ENCODE measurements at regions not wholly inside any gene's neighbourhood (a gene's known extent, or its start where the extent isn't known, plus 50 kb on each side); places are given as distances from the start of the nearest gene placed in this dataset.
"Not testable (repeated sequence)": the region's sequence is repeated elsewhere in the genome, so short reads cannot be mapped to it uniquely, and the experiment has no call there.

DNA sequence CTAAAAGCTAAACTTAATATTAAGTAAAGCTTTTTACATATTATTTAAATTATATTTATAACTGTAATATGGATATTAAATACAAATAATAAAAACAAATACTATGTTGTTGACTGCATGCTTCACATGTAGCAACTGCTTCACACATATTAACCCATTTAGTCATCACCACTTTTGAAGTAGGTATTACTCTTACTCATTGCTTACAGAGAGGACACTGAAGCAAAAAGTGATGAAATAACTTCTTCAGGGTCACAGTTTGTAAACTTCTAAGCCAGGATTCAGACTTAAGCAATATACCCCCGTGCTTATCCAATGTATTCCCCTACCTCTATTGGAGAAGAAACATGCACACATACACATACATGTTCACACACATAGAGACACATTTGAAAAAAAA lies 166.6 kb downstream of the DKK2 start:
- no peak for DNase-seq

DNA sequence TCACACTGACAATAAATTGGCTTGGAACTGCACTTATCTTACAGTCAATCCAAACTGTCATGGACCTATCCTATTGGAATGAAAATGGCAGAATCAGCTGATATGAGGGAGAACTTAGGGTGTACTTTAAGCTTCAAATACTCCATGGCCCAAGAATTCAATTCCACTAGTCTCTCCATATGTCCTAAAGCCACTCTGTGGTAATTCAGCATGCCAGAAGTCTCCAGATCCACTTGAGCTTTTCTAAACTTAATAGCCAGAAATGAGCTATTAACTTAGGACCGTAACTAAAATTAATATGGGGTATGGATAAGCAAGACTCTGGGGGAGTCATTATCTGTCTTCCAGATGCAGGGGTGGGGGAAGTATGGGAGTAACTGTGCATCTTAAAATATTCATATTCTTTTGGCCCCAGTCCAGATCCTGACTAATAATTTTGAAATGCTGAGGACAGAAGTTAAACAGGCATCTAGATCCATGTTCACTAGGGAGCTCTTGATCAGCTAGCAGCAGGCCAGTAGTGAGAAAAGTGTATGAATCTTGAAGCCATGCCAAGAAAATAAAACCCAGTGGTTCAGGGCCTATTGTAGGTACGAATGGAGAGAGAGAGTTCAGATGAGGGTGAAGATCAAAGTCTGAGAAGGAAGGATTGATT lies 167.6 kb downstream of the DKK2 start:
- DNase-seq: no peak

DNA sequence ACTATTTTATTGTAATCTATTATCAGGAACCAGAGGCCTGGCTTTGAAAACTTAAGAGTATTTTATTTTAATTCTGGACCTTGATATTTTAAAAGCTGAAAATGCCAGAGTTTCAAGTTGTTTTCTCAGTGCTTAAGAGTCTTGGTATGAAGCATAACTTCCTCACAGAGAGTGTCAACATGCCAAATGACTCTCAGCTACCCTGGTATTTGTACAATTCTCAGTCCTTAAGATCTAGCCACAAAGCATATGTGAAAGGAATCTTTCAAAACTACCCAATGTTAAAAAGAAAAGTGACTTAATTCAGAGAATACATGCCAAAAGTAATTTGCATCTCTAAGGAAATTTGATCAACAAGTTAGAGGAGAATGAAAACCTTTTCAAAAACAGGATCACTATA lies 171.9 kb downstream of the DKK2 start:
- DNase-seq: no peak

DNA sequence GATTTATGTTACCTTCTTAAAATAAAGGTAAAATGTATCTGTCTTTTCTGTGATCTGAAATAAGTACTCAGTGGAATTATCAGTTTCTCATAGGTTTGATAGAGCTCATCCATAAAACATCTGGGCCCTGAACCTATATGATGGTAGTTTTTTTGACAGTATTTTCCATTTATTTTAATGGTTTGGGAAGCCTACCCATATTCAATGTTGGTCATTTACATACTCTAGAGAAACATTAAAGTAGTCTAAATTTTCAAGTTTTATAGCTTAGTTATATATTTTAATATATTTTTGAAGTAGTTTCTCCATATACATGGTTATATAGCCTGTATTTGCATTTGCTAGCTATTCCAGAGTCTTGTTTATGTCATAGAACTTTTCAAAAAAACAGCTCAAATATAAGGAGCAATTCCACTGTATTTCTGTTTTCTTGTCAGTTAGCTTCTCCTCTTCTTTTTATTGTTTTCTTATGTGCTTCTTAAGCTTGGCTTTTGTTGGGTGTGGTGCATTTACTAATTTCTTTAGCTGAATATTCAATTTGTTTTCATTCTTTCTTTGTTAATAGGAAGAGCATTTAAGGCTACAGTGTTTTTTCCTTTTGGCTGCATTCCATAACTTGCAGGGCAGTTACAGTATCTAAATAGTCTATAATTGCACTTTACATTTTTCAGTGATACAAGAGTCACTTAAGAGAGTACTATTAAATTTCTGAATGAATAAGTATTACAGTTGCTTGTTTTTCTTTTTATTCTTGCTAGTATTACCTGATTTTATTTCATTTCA lies 181.4 kb downstream of the DKK2 start:
- no peak for DNase-seq

DNA sequence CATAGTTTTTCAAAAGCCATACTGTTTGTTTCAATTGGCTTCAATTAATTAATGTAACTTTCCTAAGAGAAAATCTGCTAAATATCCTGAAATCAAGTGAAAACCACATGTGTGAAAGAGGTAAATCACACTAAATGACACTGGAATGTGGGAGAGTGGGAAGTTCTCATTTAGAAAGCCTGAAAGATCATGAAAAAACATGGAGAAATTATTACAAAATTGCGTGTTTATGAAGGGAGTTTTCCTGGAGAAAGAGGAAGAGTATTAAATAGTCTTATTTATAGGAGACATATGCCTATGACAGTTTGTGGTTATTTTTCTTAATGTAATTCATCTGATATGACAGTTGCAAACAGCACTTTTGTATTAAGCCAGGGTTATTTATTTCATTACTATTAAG lies 183.7 kb downstream of the DKK2 start:
- no peak for DNase-seq

DNA sequence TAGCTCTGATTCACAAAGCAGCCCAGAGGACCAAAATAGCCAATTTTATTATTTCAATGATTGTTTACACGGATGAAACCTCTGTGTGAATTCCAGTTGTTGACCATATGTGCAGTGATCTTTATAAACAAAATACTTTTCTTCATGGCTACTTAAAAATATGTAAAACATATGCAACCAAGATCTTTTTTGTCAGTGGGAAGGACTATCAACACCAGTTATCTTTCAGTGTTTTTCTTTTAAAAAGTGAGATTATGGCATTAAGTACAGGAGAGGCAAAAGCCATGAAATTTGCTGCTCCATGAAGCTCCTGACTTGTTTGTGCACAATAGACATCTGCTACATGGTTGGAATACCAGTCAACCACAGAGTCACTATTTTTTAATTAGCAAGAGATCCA lies 184.4 kb downstream of the DKK2 start:
- DNase-seq: no peak

DNA sequence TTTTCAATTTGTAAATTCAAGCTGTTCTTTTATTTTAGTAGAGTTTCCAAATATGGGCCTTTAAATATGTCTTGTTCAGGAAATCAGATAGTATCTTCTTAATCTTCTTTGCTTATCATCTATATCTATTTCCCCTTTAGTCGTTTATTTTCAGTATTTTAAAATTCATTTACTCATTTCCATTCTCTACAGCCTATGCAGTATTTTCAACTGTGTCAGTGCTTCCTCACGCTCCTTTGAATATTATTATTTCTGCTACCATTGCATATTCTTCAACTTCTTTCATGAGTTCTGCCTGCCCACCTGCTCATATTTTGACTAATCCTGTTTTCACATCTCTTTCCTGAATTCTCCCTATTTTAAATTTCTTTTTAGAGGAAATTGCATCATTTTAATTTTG lies 185.4 kb downstream of the DKK2 start:
- DNase-seq: no peak

DNA sequence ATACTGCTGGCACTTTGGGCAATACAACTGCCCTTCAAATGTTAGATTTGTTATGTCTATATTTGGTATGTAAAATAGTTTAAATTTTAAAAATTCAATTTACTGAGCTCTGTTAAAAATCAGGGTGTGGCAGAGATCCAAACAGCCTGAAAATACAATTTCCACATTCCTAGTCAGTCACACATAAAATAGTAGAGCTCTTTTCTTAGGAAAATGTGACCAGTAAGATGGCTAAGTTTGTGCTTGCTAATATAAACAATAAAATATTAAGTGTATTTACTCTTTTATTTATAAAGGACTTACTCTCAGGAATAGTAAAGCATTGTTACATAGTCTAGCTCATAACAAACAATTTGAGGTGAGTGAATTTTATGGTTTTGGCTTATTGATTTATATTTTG lies 200.2 kb downstream of the DKK2 start:
- DNase-seq: no peak

DNA sequence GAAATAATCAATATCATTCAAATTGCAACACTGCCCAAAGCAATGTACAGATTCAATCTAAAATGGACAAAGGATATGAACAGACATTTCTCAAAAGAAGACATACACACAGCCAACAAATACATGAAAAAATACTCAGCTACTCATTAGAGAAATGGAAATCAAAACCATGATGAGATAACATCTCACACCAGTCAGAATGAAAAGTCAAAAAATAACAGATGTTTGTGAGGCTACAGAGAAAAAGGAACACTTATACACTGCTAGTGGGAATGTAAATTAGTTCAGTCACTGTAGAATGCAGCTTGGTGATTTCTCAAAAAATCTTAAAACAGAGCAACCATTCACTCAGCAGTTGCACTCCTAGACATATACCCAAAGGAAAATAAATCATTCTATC lies 205.2 kb downstream of the DKK2 start:
- DNase-seq: no peak

DNA sequence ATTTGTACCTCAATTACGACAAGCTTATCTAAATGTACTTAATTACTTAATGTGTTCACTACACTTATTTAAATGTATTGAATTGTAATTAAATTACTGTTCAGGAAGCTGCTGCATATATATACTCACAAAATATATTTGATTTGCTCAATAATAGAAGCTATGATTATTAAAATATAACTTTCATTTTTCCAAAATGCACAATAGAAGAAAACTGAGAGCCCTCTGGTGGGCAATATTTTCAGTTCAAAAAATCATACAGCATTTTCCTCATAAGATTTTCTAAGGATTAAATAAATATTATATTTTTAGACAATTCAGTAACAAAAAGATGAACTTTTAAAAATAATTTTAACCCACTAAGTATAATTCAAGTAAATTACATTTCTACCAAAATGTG lies 217.3 kb downstream of the DKK2 start:
- DNase-seq: no peak

DNA sequence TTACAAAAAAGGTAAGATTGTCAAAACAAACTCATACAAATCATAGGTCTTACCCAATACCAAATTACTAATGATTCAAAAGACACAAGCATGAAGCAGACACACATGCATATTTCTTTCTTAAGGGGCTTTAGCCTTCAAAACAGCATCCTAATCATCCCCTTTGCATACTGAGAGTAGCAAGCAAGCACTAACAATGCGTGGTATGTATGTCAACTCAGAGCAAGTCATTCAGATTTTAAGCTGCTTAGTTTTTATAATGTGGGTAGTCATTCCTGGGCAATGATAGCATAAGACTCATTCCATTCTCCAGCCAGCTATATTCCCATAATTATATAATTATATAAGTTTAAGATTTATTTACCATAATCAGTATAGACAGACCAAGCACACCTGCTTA lies 219.6 kb downstream of the DKK2 start:
- DNase-seq: no peak

DNA sequence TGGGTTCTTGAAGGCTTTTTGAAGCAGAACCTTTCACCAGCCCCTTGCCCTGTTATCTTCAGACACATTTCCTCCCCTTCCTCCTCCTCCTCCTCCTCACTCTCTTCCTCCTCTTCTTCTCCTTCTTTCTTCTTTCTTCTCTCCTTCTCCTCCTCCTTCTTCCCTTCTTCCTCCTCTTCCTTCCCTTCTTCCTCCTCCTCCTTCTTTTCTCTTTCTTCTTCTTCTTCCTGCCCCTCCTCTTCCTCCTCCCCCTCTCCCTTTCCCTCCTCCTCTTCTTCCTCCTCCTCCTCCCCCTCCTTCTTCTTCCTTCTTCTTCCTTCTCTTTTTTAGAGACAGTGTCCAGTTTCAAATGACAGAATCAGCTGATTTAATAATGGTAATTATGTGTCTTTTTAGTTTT lies 226.0 kb downstream of the DKK2 start:
- DNase-seq: no peak

DNA sequence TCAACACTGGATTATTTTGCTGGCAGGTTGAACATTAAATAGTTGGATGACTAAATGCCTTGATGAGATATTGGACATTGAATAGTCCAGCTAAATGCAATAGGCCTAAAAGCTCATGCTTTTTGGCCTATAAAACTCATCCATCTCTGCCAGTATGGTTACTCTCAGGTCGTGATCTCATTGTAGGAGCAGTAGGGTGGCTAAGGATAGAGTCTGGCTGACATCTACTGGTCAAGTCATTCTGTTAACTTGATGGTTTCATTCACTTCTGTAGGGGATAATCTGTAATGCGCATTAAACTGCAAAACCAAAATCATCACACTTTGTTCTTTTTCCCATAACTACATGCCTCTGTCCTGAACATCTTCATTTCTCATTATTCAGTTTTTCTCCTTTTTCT lies 227.0 kb downstream of the DKK2 start:
- DNase-seq: peak; percentile 3

DNA sequence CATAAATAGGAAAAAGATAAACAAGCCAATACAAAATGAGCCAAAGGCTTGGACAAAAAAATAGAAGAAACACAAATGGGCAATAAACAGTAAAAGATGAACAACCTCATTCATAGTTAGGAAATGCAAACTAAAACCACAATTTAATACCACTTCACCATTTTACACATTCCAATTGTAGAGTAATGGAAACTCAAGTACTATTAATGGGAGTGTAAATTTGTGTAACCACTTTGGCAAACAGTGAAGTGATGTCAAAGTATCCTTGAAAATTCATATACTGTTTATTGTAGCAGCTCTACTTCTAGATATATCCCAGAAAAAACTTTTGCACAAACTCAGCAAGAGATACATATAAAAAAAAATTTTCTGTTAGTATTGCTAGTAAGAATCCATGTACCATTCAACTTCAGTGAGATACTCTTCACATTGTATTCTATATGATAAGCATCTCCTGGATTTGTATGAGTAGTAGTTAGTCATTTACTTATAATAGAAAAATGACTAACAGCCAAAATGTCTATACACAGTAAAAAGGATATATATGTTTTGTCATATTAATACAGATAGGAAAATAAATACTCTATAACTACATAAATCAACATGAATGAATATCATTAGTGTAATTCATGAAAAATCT lies 229.8 kb downstream of the DKK2 start:
- DNase-seq: no peak

DNA sequence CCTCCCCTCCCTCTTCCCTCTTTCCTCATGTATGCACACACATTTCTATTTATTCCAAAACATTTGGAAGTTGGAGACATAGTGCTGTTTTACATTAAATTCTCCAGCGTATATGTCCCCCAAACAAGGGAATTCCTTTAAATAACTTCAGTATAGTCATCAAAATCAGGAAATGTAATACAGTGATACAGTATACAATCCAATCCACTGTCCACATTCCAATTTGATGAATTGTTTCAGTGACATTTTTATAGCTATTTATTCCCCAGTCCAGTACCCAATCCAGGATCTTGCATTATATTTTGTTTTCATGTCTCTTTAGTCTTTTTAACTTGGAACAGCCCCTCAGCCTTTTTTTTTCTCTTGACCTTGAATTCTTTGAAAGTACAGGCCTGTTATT lies 233.0 kb downstream of the DKK2 start:
- no peak for DNase-seq

DNA sequence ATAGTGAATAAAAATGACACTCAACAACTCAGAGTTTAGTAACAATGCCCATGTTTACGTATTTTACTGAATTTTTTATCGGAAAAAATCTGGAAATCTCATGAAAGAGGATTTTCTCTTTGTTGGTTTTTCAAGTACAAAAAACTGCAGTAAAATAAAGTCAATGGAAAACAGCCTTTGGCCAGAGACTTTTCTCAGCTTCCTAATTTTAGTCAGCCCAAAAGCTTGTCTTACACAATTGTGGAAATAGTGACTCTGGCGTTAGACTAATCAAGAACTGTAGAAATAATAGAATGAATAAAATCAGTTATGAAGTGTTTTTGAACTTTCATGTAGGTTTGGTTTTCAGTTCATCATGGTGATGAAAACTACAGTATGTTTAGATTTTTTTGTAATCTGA lies 234.7 kb downstream of the DKK2 start:
- no peak for DNase-seq

DNA sequence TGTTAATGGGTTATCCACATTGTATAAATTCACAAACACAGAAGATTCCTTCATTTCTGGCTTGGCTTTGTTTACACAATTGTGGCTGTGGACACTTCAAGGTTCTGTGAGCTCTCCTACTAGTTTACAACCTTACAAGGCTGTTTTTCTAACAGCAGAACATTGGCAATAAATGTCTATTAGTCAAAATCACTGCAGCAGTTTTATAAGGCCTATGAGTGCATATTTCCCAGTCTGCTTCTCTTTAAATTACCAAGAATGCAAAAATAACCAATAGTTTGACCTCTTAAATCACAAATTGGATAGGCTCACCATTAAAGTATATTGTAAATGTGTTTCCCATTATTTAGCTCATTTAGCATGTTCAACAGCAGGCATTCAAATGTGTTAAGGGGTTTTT lies 239.2 kb downstream of the DKK2 start:
- DNase-seq: no peak

DNA sequence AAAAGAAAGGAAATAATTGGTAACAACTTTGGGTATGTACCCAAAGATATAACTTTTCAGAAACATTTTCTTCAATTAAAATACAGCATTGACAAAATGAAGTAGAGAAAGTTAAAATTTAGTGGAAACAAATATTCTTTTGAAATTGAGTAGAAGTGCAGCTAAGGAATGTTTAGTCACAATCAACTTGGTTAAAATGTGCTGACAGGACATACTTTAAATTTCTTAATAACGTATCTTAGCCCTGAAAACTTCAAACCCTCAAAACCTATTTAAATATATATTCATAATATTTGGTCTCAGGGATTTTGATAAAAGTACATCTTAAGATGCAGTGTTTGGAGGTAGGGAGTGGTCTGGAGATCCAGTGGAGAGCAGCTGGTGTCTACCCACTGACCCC lies 240.8 kb downstream of the DKK2 start:
- DNase-seq: no peak

DNA sequence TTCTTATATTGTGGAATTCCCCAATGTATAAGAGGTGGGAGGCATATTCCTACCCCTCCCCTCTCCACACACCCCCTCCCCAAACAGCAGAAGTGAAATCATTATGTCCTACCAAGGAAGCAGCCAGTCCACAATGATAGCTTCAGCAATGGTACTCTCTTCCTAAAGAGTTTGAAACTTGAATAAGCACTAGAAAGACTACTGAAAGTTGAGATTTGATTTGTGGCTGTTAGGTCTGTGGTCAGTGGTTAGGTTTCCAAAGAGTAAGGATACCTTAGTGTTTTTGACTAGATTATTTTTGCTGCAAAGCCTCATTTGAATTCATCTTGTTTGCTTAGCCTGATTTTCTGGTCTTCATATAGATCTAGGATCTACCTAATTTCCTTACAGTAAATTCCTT lies 242.2 kb downstream of the DKK2 start:
- DNase-seq: no peak

DNA sequence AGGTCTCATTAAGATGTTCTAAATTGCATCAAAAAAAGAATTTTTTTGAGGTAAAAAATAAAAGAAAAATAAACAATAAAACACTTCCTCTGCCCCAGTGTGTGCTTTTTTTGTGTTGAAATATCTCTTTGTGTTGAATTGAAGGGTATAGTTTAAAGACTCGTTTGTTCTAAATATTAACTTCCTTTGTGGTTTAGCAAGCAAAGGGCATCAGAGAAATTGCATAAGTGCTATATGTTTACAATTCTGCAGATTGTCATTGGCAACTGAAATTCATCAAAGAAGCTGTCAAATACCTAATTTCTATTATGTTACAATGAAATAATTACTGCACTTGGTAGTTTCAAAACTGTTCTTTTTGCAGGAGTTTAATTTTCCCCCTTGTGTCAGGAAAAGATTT lies 260.5 kb downstream of the DKK2 start:
- DNase-seq: no peak

DNA sequence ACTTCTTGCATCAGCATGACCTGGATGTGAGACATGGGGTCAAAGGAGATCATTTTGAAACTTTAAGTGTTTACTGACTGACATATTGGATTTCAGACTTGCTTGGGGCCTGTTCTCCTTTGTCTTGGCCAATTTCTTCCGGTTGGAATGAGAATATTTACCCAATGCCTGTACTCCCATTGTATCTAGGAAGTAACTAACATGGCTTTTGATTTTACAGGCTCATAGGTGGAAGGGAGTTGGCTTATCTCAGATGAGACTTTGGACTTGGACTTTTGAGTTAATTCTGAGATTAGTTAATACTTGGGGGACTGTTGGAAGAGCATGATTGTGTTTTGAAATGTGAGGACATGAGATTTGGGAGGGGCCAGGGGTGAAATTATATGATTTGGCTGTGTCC lies 262.1 kb downstream of the DKK2 start:
- not testable (repeated sequence) for DNase-seq

DNA sequence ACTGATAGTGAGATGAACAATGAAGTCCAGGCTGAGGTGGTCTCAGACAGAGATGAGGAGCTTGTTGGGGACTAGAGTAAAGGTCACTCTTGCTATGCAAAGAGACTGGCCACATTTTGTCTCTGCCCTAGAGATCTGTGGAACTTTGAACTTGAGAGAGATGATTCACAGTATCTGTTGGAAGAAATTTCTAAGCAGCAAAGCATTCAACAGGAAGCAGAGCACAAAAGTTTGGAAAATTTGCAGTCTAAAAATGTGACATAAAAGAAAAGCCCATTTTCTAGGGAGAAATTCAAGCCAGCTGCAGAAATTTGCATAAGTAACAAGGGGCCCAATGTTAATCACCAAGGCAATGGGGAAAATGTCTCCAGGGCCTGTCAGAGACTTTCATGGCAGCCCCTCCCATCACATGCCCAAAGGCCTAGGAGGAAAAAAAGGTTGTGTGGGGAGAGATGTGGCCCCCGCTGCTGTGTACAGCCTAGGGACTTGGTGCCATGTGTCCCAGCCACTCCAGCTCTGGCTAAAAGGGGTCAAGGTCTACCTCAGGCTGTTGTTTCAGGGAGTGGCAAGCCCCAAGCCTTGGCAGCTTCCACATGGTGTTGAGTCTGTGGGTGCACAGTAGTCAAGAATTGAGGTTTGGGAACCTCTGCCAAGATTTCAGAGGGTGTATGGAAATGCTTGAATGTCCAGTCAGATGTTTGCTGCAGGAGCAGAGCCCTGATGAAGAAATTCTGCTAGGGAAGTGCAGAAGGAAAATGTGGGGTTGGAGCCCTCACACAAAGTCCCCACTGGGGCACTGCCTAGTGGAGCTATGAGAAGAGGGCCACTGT lies 262.8 kb downstream of the DKK2 start:
- no peak for DNase-seq

DNA sequence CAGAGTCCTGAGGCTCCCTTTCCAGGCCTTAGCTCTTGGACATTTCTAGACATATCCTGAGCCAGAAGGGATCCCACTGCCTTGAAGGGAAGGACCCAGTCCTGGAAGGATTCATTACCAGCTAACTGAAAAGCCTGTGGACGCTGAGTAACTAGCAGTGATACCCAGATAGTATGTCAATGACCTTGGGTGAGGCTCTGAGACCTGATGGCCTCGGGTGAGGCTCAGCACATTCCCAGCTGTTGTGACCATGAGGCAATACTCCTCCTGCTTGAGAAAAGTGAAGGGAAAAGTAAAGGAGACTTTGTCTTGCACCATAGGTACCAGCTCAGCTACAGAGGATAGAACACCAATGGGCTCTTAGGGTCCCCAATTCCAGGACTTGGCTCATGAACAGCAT lies 268.1 kb downstream of the DKK2 start:
- no peak for DNase-seq

DNA sequence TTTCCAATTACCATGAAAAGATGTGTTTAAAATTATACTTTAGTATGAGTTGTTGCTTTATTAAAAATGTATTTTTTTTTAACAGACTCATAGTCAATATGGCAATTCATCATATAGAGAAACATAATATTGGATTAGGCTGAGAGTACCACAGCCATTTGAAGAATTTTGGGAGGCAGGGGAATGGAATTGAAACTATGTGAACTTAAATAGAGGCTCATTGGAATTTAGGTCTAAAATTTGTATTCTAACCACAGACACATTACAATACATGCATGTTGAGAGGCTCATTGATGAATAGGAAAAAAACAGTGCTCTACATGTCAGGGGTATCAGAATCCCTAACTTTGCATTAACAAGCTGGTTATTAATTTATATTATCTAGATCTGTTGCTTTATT lies 269.6 kb downstream of the DKK2 start:
- DNase-seq: no peak

Data from GF-D8 (cell line).